ENCODE measurements at regions not wholly inside any gene's neighbourhood (a gene's known extent, or its start where the extent isn't known, plus 50 kb on each side); places are given as distances from the start of the nearest gene placed in this dataset.
A peak's percentile ranks its signal among the peaks of the same experiment; 100 is the strongest.
"Not testable (repeated sequence)": the region's sequence is repeated elsewhere in the genome, so short reads cannot be mapped to it uniquely, and the experiment has no call there.

- TF ChIP-seq CTCF (IDR thresholded peaks at IDR 0.05; ENCODE audit: insufficient read depth, low read depth, low read length) = no peak
- peak; percentile 38 for DNase-seq (ENCODE audit: low read depth)
- H3K4me3 ChIP-seq (ENCODE audit: low read depth, low read length) = no peak overlapping the region
Observed at GRCh38 chr5:68028131-68028727, 187.3 kb upstream of the PIK3R1 start.

GRCh38 chr5:68027519-68027918 is 188.0 kb upstream of the PIK3R1 start:
- peak; percentile 94 for DNase-seq (ENCODE audit: low read depth)
- no peak for TF ChIP-seq CTCF (IDR thresholded peaks at IDR 0.05; ENCODE audit: insufficient read depth, low read depth, low read length)
- peak overlapping the region; percentile 6 for H3K4me3 ChIP-seq (ENCODE audit: low read depth, low read length)

GRCh38 chr5:68026092-68026885 is 189.3 kb upstream of the PIK3R1 start:
- no peak for TF ChIP-seq CTCF (IDR thresholded peaks at IDR 0.05; ENCODE audit: insufficient read depth, low read depth, low read length)
- H3K4me3 ChIP-seq (ENCODE audit: low read depth, low read length) = no peak overlapping the region
- peak; percentile 17 for DNase-seq (ENCODE audit: low read depth)

- no peak overlapping the region for H3K4me3 ChIP-seq (ENCODE audit: low read depth, low read length)
- no peak for TF ChIP-seq CTCF (IDR thresholded peaks at IDR 0.05; ENCODE audit: insufficient read depth, low read depth, low read length)
- no peak for DNase-seq (ENCODE audit: low read depth)
Observed at GRCh38 chr5:68024426-68024825, 191.1 kb upstream of the PIK3R1 start.

GRCh38 chr5:68021916-68022315 is 193.6 kb upstream of the PIK3R1 start:
- no peak for DNase-seq (ENCODE audit: low read depth)
- no peak for TF ChIP-seq CTCF (IDR thresholded peaks at IDR 0.05; ENCODE audit: insufficient read depth, low read depth, low read length)

GRCh38 chr5:68021227-68021626 is 194.3 kb upstream of the PIK3R1 start:
- no peak for DNase-seq (ENCODE audit: low read depth)
- TF ChIP-seq CTCF (IDR thresholded peaks at IDR 0.05; ENCODE audit: insufficient read depth, low read depth, low read length) = no peak
- no peak overlapping the region for H3K4me3 ChIP-seq (ENCODE audit: low read depth, low read length)

More at GRCh38 chr5:68021916-68022315, 193.6 kb upstream of the PIK3R1 start:
- no peak overlapping the region for H3K4me3 ChIP-seq (ENCODE audit: low read depth, low read length)

- H3K4me3 ChIP-seq (ENCODE audit: low read depth, low read length); DNase-seq (ENCODE audit: low read depth): not testable (repeated sequence)
Observed at GRCh38 chr5:68020461-68020969, 195.0 kb upstream of the PIK3R1 start.
